PC-3 (cell line): ENCODE measurements at regions not wholly inside any gene's neighbourhood (a gene's known extent, or its start where the extent isn't known, plus 50 kb on each side); places are given as distances from the start of the nearest gene placed in this dataset.

Source experiments
- ATAC-seq: fragments of 200-7000 bp; cut with Tn5 transposase; 2 replicates; pipeline ENCODE4 v1.9.1; 2020; ENCODE audit warnings: mild to moderate bottlenecking, moderate library complexity
- BruUV-seq: library from RNA; stranded (reverse); fragments of 400-500 nt; replicated peaks from 2 replicates; lab custom pipeline; 2021; lab: Mats Ljungman, UMichigan
- CTCF ChIA-PET: fragments of 300-600 bp; sonication (Branson Sonifier 250); formaldehyde crosslinking; loops from one replicate; lab custom pipeline; 2022; ENCODE audit warnings: antibody characterized with exemption; lab: Charles Lee
- POLR2A ChIA-PET: fragments of 300-600 bp; sonication (Branson Sonifier 250); formaldehyde crosslinking; loops from one replicate; lab custom pipeline; 2022; ENCODE audit warnings: antibody characterized with exemption; ENCODE audit not compliant: unreplicated experiment; lab: Charles Lee
- DNase-seq: peaks from one replicate; pipeline ENCODE4 v3.0.0-alpha.2; 2015
- H2AFZ ChIP-seq: fragments of 300-600 bp; sonication (generic); 2 replicates; pipeline ENCODE4 v1.6.0; 2016; ENCODE audit warnings: antibody characterized with exemption, low read length
- H3F3A ChIP-seq: fragments of 300-600 bp; sonication (generic); one replicate; pipeline ENCODE4 v1.6.0; 2017; ENCODE audit warnings: antibody characterized with exemption, low read length, control low read depth, mild to moderate bottlenecking; ENCODE audit not compliant: unreplicated experiment
- H3K27ac ChIP-seq: fragments of 300-600 bp; sonication (generic); 2 replicates; pipeline ENCODE4 v1.5.1; 2016; ENCODE audit warnings: mild to moderate bottlenecking, low read length
- H3K27me3 ChIP-seq: fragments of 300-600 bp; sonication (generic); 2 replicates; pipeline ENCODE4 v1.6.1; 2016; ENCODE audit warnings: low read length, mixed read lengths
- H3K36me3 ChIP-seq: fragments of 300-600 bp; sonication (generic); 2 replicates; pipeline ENCODE4 v1.6.1; 2016; ENCODE audit warnings: low read depth, mixed run types, low read length, mixed read lengths
- H3K4me1 ChIP-seq: fragments of 300-600 bp; sonication (generic); 2 replicates; pipeline ENCODE4 v1.5.1; 2016; ENCODE audit warnings: low read length; ENCODE audit not compliant: insufficient read depth
- H3K4me2 ChIP-seq: fragments of 300-600 bp; sonication (generic); 2 replicates; pipeline ENCODE4 v1.6.0; 2016; ENCODE audit warnings: low read length
- H3K4me3 ChIP-seq: fragments of 300-600 bp; sonication (generic); 2 replicates; pipeline ENCODE4 v1.5.1; 2016; ENCODE audit warnings: mild to moderate bottlenecking, low read length, mixed read lengths
- H3K79me2 ChIP-seq: fragments of 300-600 bp; sonication (generic); 2 replicates; pipeline ENCODE4 v1.6.1; 2017; ENCODE audit warnings: low read length, mixed read lengths
- H3K9ac ChIP-seq: fragments of 300-600 bp; sonication (generic); 2 replicates; pipeline ENCODE4 v1.6.0; 2016; ENCODE audit warnings: mild to moderate bottlenecking, low read length
- H3K9me2 ChIP-seq: fragments of 300-600 bp; sonication (generic); replicated peaks from 2 replicates; pipeline ENCODE4 v1.6.1; 2016; ENCODE audit warnings: mixed run types, low read length, mixed read lengths
- H3K9me3 ChIP-seq: fragments of 300-600 bp; sonication (generic); 2 replicates; pipeline ENCODE4 v1.6.1; 2016; ENCODE audit warnings: low read length, mixed read lengths
- H4K20me1 ChIP-seq: fragments of 300-600 bp; sonication (generic); 2 replicates; pipeline ENCODE4 v1.6.1; 2016; ENCODE audit warnings: low read length, mixed read lengths
- EZH2 ChIP-seq: fragments of 300-600 bp; sonication (generic); IDR thresholded peaks from one replicate; pipeline ENCODE4 v1.6.1; 2017; ENCODE audit warnings: antibody characterized with exemption, mild to moderate bottlenecking, low read length; ENCODE audit not compliant: unreplicated experiment
- EZH2phosphoT487 ChIP-seq: fragments of 300-600 bp; sonication (generic); IDR thresholded peaks from 2 replicates; pipeline ENCODE4 v1.6.1; 2018; ENCODE audit warnings: mild to moderate bottlenecking, antibody characterized with exemption, low read length, borderline replicate concordance
- intact Hi-C: fragments of 100-400 bp; cut with micrococcal nuclease; formaldehyde crosslinking; loops from 2 replicates; pipeline ENCODE4 v1.9.0; 2023
- TF ChIP-seq, protein P1 (sequence below): fragments of 300-600 bp; sonication (generic); conservative IDR thresholded peaks from 2 replicates; pipeline ENCODE4 v1.5.1; 2017; ENCODE audit warnings: antibody characterized with exemption, low read depth, mild to moderate bottlenecking, low read length

DNA sequence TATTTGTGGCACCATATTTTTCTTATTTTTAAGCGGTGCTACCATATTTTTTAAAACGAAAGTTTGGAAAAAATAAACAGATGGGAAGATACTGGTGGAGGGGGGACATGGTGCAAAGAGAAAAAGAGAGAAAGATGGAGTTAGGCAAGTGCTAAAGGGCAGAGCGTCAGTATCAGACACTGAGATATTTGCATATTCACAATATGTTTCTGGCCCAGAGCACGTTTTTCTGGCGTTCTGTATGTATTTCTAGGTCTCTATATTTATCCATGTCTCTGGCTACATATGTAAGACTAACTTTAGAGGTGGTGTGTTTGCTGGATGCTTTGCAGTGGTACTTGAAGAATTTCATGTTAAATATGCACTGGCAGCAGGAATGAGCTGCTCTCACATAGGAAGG is 414.0 kb downstream of the TLE4 start:
- no TSS peak for BruUV-seq
- H3K9ac ChIP-seq: no peak overlapping the region
- no peaks in the 10 kb centered on the region for H3K36me3 ChIP-seq
- H3K27me3 ChIP-seq: no peaks in the 10 kb centered on the region; the same call in 1 of the 2 replicates
- TF ChIP-seq, protein P1, sequence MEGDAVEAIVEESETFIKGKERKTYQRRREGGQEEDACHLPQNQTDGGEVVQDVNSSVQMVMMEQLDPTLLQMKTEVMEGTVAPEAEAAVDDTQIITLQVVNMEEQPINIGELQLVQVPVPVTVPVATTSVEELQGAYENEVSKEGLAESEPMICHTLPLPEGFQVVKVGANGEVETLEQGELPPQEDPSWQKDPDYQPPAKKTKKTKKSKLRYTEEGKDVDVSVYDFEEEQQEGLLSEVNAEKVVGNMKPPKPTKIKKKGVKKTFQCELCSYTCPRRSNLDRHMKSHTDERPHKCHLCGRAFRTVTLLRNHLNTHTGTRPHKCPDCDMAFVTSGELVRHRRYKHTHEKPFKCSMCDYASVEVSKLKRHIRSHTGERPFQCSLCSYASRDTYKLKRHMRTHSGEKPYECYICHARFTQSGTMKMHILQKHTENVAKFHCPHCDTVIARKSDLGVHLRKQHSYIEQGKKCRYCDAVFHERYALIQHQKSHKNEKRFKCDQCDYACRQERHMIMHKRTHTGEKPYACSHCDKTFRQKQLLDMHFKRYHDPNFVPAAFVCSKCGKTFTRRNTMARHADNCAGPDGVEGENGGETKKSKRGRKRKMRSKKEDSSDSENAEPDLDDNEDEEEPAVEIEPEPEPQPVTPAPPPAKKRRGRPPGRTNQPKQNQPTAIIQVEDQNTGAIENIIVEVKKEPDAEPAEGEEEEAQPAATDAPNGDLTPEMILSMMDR: no peak
- TF ChIP-seq EZH2phosphoT487 (no peak), EZH2 (no peak)
- CTCF ChIA-PET: no interaction called here
- H3F3A ChIP-seq: no peaks in the 10 kb centered on the region
- no peaks in the 10 kb centered on the region for H3K9me2 ChIP-seq
- intact Hi-C loops: no loop called here
- DNase-seq (no peak), ATAC-seq (no peak)
- no peak overlapping the region for H3K4me3 ChIP-seq
- no peak overlapping the region for H2AFZ ChIP-seq
- H3K27ac ChIP-seq: no peak overlapping the region
- no peaks in the 10 kb centered on the region for H4K20me1 ChIP-seq
- H3K9me3 ChIP-seq: no peaks in the 10 kb centered on the region
- H3K4me1 ChIP-seq: no peaks in the 10 kb centered on the region
- POLR2A ChIA-PET: no interaction called here
- H3K4me2 ChIP-seq: no peak overlapping the region
- H3K79me2 ChIP-seq: no peaks in the 10 kb centered on the region

DNA sequence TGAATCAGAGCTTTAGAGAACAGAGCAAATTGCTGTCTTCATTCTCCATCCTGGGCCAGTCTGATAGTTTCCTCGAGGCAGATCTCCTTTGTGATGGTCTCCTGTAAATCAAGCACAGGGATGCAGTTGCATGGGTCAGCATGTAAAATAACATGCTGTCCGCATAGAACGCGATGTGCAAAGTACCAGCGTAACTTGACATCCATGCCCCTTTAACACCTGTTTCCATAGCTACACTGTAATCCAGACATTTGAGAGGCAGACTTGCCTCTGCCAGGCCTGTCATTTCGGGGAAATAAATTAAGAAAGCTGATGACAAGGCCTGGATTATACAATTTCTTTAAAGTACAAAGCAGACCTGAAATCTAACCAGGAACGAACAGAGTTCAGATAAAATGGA is 413.5 kb downstream of the TLE4 start:
- ChIA-PET POLR2A (no interaction called here), CTCF (no interaction called here)
- Histone ChIP-seq H3K79me2 (no peaks in the 10 kb centered on the region), H3K4me1 (no peaks in the 10 kb centered on the region), H3K36me3 (no peaks in the 10 kb centered on the region), H3K4me3 (no peak overlapping the region), H2AFZ (no peak overlapping the region), H3K9ac (no peak overlapping the region), H3F3A (no peaks in the 10 kb centered on the region), H3K9me3 (no peaks in the 10 kb centered on the region), H3K4me2 (no peak overlapping the region), H3K9me2 (no peaks in the 10 kb centered on the region), H3K27ac (no peak overlapping the region), H3K27me3 (peaks cover 5% of the 10 kb centered on the region; the same call in 1 of the 2 replicates), H4K20me1 (no peaks in the 10 kb centered on the region)
- intact Hi-C loops: no loop called here
- no peak for TF ChIP-seq EZH2phosphoT487
- TF ChIP-seq, protein P1: no peak
- no TSS peak for BruUV-seq
- no peak for DNase-seq
- no peak for ATAC-seq

DNA sequence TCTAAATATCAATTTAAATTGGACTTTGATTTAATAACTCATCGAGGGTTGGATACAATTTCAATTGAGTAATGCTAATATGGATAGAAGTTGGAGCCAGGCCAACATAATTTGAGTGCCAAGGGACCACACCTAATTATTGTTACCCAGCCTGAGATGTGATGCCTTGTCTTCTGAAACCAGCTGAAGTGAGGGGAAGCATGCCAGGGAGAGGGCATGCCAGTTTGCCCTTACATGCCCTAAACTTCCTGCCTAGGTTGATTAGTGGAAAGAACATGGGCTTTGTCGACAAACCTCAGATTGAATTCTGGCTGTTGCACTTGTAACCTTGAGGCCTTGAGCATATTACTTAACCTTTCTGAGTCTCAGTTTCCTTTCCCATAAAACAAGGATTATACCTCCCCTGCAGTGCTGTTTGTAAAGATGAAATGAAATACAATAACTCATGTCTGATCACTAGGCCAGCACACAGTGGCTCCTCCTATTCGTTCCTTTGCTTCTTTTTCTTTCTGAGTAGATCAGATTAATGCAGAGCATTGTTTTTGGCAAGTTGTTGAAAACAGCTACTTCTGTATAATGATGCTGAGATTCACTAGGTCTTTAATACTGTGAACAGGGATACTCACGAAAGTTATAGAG is 412.8 kb downstream of the TLE4 start:
- Histone ChIP-seq H3K4me1 (no peaks in the 10 kb centered on the region), H4K20me1 (no peaks in the 10 kb centered on the region), H3K4me3 (no peak overlapping the region), H3K36me3 (no peaks in the 10 kb centered on the region), H3K79me2 (no peaks in the 10 kb centered on the region), H3K9ac (no peak overlapping the region), H3K9me2 (no peaks in the 10 kb centered on the region), H2AFZ (no peak overlapping the region), H3K27me3 (peaks cover 7% of the 10 kb centered on the region; the same call in 1 of the 2 replicates), H3F3A (no peaks in the 10 kb centered on the region), H3K27ac (no peak overlapping the region), H3K9me3 (no peaks in the 10 kb centered on the region), H3K4me2 (no peak overlapping the region)
- ChIA-PET POLR2A (no interaction called here), CTCF (no interaction called here)
- TF ChIP-seq EZH2: no peak
- TF ChIP-seq, protein P1: no peak
- no peak for TF ChIP-seq EZH2phosphoT487
- ATAC-seq (no peak), DNase-seq (no peak)
- intact Hi-C loops: no loop called here
- BruUV-seq: no TSS peak
